ENCODE measurements at regions not wholly inside any gene's neighbourhood (a gene's known extent, or its start where the extent isn't known, plus 50 kb on each side); places are given as distances from the start of the nearest gene placed in this dataset.

GRCh38 chr20:12925863-12926793, 82.6 kb upstream of the SPTLC3 start:
- H2AFZ ChIP-seq (ENCODE audit: low read length) = no peak overlapping the region
- no peaks in the 10 kb centered on the region for H4K20me1 ChIP-seq (ENCODE audit: insufficient read depth, low read length)
- H3K36me3 ChIP-seq (ENCODE audit: insufficient read depth, low read length) = no peaks in the 10 kb centered on the region
- H3K4me1 ChIP-seq (ENCODE audit: insufficient read depth, low read length, severe bottlenecking) = no peaks in the 10 kb centered on the region
- H3K9ac ChIP-seq (ENCODE audit: low read length) = no peak overlapping the region
- no peaks in the 10 kb centered on the region for H3K9me2 ChIP-seq (ENCODE audit: low read depth, low read length)
- no peaks in the 10 kb centered on the region for H3K79me2 ChIP-seq (ENCODE audit: insufficient read depth, low read length)
- H3F3A ChIP-seq (ENCODE audit: insufficient read depth, low read length) = no peaks in the 10 kb centered on the region
- H3K27ac ChIP-seq (ENCODE audit: low read depth, low read length, poor library complexity, severe bottlenecking) = no peak overlapping the region
- H3K4me2 ChIP-seq (ENCODE audit: low read length) = no peak overlapping the region
- no peaks in the 10 kb centered on the region for H3K27me3 ChIP-seq (ENCODE audit: insufficient read depth, low read length)
- no peaks in the 10 kb centered on the region for H3K9me3 ChIP-seq (ENCODE audit: low read length)
- no peak overlapping the region for H3K4me3 ChIP-seq (ENCODE audit: low read depth, low read length, poor library complexity, severe bottlenecking)
- TF ChIP-seq, protein P1, sequence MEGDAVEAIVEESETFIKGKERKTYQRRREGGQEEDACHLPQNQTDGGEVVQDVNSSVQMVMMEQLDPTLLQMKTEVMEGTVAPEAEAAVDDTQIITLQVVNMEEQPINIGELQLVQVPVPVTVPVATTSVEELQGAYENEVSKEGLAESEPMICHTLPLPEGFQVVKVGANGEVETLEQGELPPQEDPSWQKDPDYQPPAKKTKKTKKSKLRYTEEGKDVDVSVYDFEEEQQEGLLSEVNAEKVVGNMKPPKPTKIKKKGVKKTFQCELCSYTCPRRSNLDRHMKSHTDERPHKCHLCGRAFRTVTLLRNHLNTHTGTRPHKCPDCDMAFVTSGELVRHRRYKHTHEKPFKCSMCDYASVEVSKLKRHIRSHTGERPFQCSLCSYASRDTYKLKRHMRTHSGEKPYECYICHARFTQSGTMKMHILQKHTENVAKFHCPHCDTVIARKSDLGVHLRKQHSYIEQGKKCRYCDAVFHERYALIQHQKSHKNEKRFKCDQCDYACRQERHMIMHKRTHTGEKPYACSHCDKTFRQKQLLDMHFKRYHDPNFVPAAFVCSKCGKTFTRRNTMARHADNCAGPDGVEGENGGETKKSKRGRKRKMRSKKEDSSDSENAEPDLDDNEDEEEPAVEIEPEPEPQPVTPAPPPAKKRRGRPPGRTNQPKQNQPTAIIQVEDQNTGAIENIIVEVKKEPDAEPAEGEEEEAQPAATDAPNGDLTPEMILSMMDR (IDR thresholded peaks at IDR 0.05; ENCODE audit: low read length) = no peak
- TF ChIP-seq EZH2 (IDR thresholded peaks at IDR 0.05; ENCODE audit: borderline replicate concordance, low read length) = no peak

GRCh38 chr20:12927489-12927888, 81.3 kb upstream of the SPTLC3 start:
- Histone ChIP-seq H3K27me3 (ENCODE audit: insufficient read depth, low read length) (no peaks in the 10 kb centered on the region), H3K36me3 (ENCODE audit: insufficient read depth, low read length) (no peaks in the 10 kb centered on the region), H3K9me3 (ENCODE audit: low read length) (no peaks in the 10 kb centered on the region), H3K9me2 (ENCODE audit: low read depth, low read length) (no peaks in the 10 kb centered on the region), H3K79me2 (ENCODE audit: insufficient read depth, low read length) (no peaks in the 10 kb centered on the region), H2AFZ (ENCODE audit: low read length) (no peak overlapping the region), H4K20me1 (ENCODE audit: insufficient read depth, low read length) (no peaks in the 10 kb centered on the region), H3K4me1 (ENCODE audit: insufficient read depth, low read length, severe bottlenecking) (no peaks in the 10 kb centered on the region), H3K27ac (ENCODE audit: low read depth, low read length, poor library complexity, severe bottlenecking) (no peak overlapping the region), H3K4me2 (ENCODE audit: low read length) (no peak overlapping the region), H3K4me3 (ENCODE audit: low read depth, low read length, poor library complexity, severe bottlenecking) (no peak overlapping the region), H3K9ac (ENCODE audit: low read length) (no peak overlapping the region), H3F3A (ENCODE audit: insufficient read depth, low read length) (no peaks in the 10 kb centered on the region)
- TF ChIP-seq, protein P1 (IDR thresholded peaks at IDR 0.05; ENCODE audit: low read length) = no peak
- no peak for TF ChIP-seq EZH2 (IDR thresholded peaks at IDR 0.05; ENCODE audit: borderline replicate concordance, low read length)

DNA sequence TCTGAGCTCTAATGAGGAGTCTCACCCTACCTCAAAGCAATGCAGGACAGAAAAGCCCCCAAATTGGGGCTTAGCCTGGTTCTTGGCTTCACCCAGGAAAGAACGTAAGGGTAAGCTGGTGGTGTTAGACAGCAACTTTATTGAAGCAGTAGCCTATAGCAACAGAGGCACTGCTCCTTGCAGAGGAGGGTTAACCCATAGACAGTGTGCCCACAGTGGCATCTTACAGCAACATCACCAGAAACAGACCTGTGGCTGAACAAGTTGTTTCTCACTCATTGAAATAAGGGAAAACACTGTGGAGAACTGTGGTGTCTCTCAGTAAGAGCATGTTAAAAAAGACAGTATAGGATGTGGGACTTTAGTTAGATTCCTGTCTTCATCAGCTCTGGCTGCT, 80.4 kb upstream of the SPTLC3 start:
- Histone ChIP-seq H3K9ac (ENCODE audit: low read length) (no peak overlapping the region), H3K9me2 (ENCODE audit: low read depth, low read length) (no peaks in the 10 kb centered on the region), H3K27ac (ENCODE audit: low read depth, low read length, poor library complexity, severe bottlenecking) (no peak overlapping the region), H3F3A (ENCODE audit: insufficient read depth, low read length) (no peaks in the 10 kb centered on the region), H4K20me1 (ENCODE audit: insufficient read depth, low read length) (no peaks in the 10 kb centered on the region), H2AFZ (ENCODE audit: low read length) (no peak overlapping the region), H3K27me3 (ENCODE audit: insufficient read depth, low read length) (no peaks in the 10 kb centered on the region), H3K9me3 (ENCODE audit: low read length) (no peaks in the 10 kb centered on the region), H3K4me3 (ENCODE audit: low read depth, low read length, poor library complexity, severe bottlenecking) (no peak overlapping the region), H3K79me2 (ENCODE audit: insufficient read depth, low read length) (no peaks in the 10 kb centered on the region), H3K36me3 (ENCODE audit: insufficient read depth, low read length) (no peaks in the 10 kb centered on the region), H3K4me2 (ENCODE audit: low read length) (no peak overlapping the region), H3K4me1 (ENCODE audit: insufficient read depth, low read length, severe bottlenecking) (no peaks in the 10 kb centered on the region)
- TF ChIP-seq, protein P1 (IDR thresholded peaks at IDR 0.05; ENCODE audit: low read length) = no peak
- no peak for TF ChIP-seq EZH2 (IDR thresholded peaks at IDR 0.05; ENCODE audit: borderline replicate concordance, low read length)
